Caco-2 (cell line): ENCODE measurements at regions not wholly inside any gene's neighbourhood (a gene's known extent, or its start where the extent isn't known, plus 50 kb on each side); places are given as distances from the start of the nearest gene placed in this dataset.

ENCODE experiments used
- BruUV-seq: library from RNA; stranded (reverse); fragments of 400-500 nt; replicated peaks from 2 replicates; lab custom pipeline; 2021; lab: Mats Ljungman, UMichigan
- CTCF ChIA-PET: fragments of 300-600 bp; sonication (Branson Sonifier 250); formaldehyde crosslinking; loops from one replicate; lab custom pipeline; 2022; ENCODE audit warnings: antibody characterized with exemption; lab: Charles Lee
- POLR2A ChIA-PET: fragments of 300-600 bp; sonication (Branson Sonifier 250); formaldehyde crosslinking; loops from one replicate; lab custom pipeline; 2022; ENCODE audit warnings: antibody characterized with exemption; lab: Charles Lee
- DNase-seq, 2 experiments: peaks; one replicate each; pipeline versions ENCODE4 v3.0.0 to v3.0.0-alpha.2; 2020 to 2022
- H3K27me3 ChIP-seq: replicated peaks from 2 replicates; pipeline ENCODE4 v1.6.0; 2011; ENCODE audit warnings: low read length; ENCODE audit not compliant: control insufficient read depth, insufficient read depth
- H3K36me3 ChIP-seq: 2 replicates; pipeline ENCODE4 v1.5.1; 2011; ENCODE audit warnings: low read length; ENCODE audit not compliant: control insufficient read depth, insufficient read depth
- H3K4me1 ChIP-seq: fragments of 250-450 bp; sonication (Bioruptor Pico); 2 replicates; pipeline ENCODE4 v1.5.1; 2020; ENCODE audit warnings: mild to moderate bottlenecking
- H3K4me3 ChIP-seq: 2 replicates; pipeline ENCODE4 v1.5.1; 2011; ENCODE audit warnings: low read depth, mild to moderate bottlenecking, control low read depth, low read length
- H3K9me3 ChIP-seq: fragments of 250-450 bp; sonication (Bioruptor Pico); 2 replicates; pipeline ENCODE4 v1.5.1; 2020; ENCODE audit warnings: mild to moderate bottlenecking, moderate library complexity
- H3K27ac Mint-ChIP-seq: one replicate; pipeline ENCODE4 v1.8.0; 2022; ENCODE audit warnings: mixed read lengths; ENCODE audit not compliant: unreplicated experiment
- H3K27me3 Mint-ChIP-seq: one replicate; pipeline ENCODE4 v1.8.0; 2022; ENCODE audit warnings: mixed read lengths; ENCODE audit not compliant: insufficient read depth, unreplicated experiment
- H3K36me3 Mint-ChIP-seq: one replicate; pipeline ENCODE4 v1.8.0; 2022; ENCODE audit warnings: mild to moderate bottlenecking, mixed read lengths; ENCODE audit not compliant: insufficient read depth, unreplicated experiment
- H3K4me1 Mint-ChIP-seq: one replicate; pipeline ENCODE4 v1.8.0; 2022; ENCODE audit warnings: low read depth, mixed read lengths; ENCODE audit not compliant: unreplicated experiment
- H3K4me3 Mint-ChIP-seq: one replicate; pipeline ENCODE4 v1.8.0; 2022; ENCODE audit warnings: mild to moderate bottlenecking, moderate library complexity, mixed read lengths; ENCODE audit not compliant: unreplicated experiment
- H3K9me3 Mint-ChIP-seq: one replicate; pipeline ENCODE4 v1.8.0; 2022; ENCODE audit warnings: mixed read lengths; ENCODE audit not compliant: unreplicated experiment
- CTCF ChIP-seq, 2 experiments: fragments of 200-600 bp in 1 of 2; IDR thresholded peaks; 1 replicate in 1 of 2; 2 replicates in 1 of 2; pipeline versions ENCODE4 v1.5.1 to v1.8.0; 2011 to 2022; ENCODE audit warnings: antibody characterized with exemption in 1 of 2, control low read depth in 1 of 2, inconsistent platforms in 1 of 2, low read depth in 1 of 2, low read length in 1 of 2, mild to moderate bottlenecking in 1 of 2, moderate library complexity in 1 of 2; ENCODE audit not compliant: insufficient read depth in 1 of 2, severe bottlenecking in 1 of 2, unreplicated experiment in 1 of 2
- intact Hi-C: fragments of 100-400 bp; cut with micrococcal nuclease; formaldehyde crosslinking; loops from one replicate; pipeline ENCODE4 v1.10.0; 2022; ENCODE audit not compliant: unreplicated experiment

- Histone ChIP-seq H3K9me3 (peaks cover 6% of the 10 kb centered on the region; the same call in 1 of the 2 replicates), H3K27me3 (no peaks in the 10 kb centered on the region), H3K4me1 (no peaks in the 10 kb centered on the region), H3K4me3 (no peak overlapping the region), H3K36me3 (no peaks in the 10 kb centered on the region)
- Mint-ChIP-seq H3K4me3 (no peak overlapping the region), H3K36me3 (no peaks in the 10 kb centered on the region), H3K9me3 (peaks cover 25% of the 10 kb centered on the region), H3K4me1 (no peaks in the 10 kb centered on the region), H3K27me3 (peaks cover 8% of the 10 kb centered on the region), H3K27ac (no peak overlapping the region)
- ChIA-PET POLR2A (no interaction called here), CTCF (no interaction called here)
- intact Hi-C loops: no loop called here
- TF ChIP-seq CTCF (IDR thresholded peaks at IDR 0.05; ENCODE audit: insufficient read depth in 1 of 2, low read depth in 1 of 2, low read length in 1 of 2, severe bottlenecking in 1 of 2, unreplicated experiment in 1 of 2): no peak
- no peak for DNase-seq
- no TSS peak for BruUV-seq
These were observed 201.5 kb upstream of the KIRREL3 start for GRCh38 chr11:127202105-127202504.

DNA sequence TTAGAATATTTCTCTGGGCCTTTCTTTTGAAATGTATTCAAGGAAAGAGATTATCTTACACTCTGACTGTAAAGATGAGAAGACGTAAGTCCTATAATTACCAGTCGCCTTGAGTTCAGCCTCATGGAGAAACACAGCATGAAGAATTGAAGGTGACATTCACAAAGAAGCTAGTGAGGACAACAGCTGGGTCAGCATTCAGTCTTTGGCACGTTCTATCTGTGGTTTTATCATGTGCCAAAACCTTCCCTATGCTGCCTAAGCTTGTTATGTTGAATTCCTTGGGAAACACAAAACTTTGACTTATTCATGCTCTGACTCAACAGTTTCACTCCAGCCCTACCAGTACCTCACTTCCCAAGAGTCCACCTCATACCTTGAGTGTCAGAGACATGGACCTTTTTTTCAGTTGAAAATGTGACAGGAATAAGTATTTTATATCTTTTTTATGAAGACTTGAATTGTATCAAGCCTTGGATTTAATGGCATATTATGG, 198.8 kb upstream of the KIRREL3 start:
- intact Hi-C loops: no loop called here

DNA sequence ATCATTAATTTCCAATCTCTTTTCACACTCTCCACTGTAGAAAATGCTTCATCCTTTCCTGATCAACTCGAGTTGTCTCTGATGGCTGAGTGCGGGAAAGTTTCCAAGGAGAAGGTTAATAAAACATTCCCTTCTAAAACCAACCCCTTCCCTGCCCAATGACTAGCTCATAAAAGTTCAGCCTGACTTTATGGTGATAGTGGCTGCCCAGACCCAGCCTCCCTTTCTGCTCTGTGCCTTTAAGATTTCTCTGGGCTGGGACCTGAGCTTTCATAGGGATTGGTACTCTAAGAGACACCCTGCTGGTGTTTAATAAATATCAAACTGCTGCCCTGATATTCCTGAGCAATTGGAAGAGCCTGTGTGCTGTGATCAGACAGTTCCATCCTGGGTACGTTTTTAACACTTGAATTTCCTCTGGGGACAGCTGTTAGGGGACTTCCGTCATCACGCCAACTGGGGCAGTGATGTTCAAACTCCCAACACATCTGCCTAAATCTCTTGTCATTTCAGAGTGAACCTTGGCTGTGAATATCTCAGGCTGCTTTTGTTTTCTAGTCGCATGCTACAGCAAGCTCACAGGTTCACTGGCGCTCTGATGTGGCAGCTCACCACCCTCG, 195.0 kb upstream of the KIRREL3 start:
- DNase-seq: no peak
- peaks cover 19% of the 10 kb centered on the region for H3K27me3 Mint-ChIP-seq
- H3K9me3 ChIP-seq: no peaks in the 10 kb centered on the region
- TF ChIP-seq CTCF (IDR thresholded peaks at IDR 0.05; ENCODE audit: insufficient read depth in 1 of 2, low read depth in 1 of 2, low read length in 1 of 2, severe bottlenecking in 1 of 2, unreplicated experiment in 1 of 2): no peak
- no peaks in the 10 kb centered on the region for H3K36me3 Mint-ChIP-seq
- no peak overlapping the region for H3K4me3 ChIP-seq
- CTCF ChIA-PET: no interaction called here
- intact Hi-C loops: no loop called here
- POLR2A ChIA-PET: no interaction called here
- no peaks in the 10 kb centered on the region for H3K36me3 ChIP-seq
- H3K27me3 ChIP-seq: no peaks in the 10 kb centered on the region
- H3K27ac Mint-ChIP-seq: no peak overlapping the region
- H3K4me3 Mint-ChIP-seq: no peak overlapping the region
- no TSS peak for BruUV-seq
- no peaks in the 10 kb centered on the region for H3K9me3 Mint-ChIP-seq
- no peaks in the 10 kb centered on the region for H3K4me1 Mint-ChIP-seq
- no peaks in the 10 kb centered on the region for H3K4me1 ChIP-seq

More for the DNA sequence above, 198.8 kb upstream of the KIRREL3 start:
- no peaks in the 10 kb centered on the region for H3K36me3 Mint-ChIP-seq
- Histone ChIP-seq H3K4me1 (no peaks in the 10 kb centered on the region), H3K4me3 (no peak overlapping the region), H3K36me3 (no peaks in the 10 kb centered on the region), H3K27me3 (no peaks in the 10 kb centered on the region), H3K9me3 (peaks cover 6% of the 10 kb centered on the region; the same call in 1 of the 2 replicates)
- H3K27me3 Mint-ChIP-seq: peaks cover 22% of the 10 kb centered on the region
- H3K4me1 Mint-ChIP-seq: no peaks in the 10 kb centered on the region
- H3K4me3 Mint-ChIP-seq: no peak overlapping the region
- ChIA-PET CTCF (no interaction called here), POLR2A (no interaction called here)
- H3K9me3 Mint-ChIP-seq: peaks cover 14% of the 10 kb centered on the region
- no TSS peak for BruUV-seq
- no peak overlapping the region for H3K27ac Mint-ChIP-seq
- TF ChIP-seq CTCF (IDR thresholded peaks at IDR 0.05; ENCODE audit: insufficient read depth in 1 of 2, low read depth in 1 of 2, low read length in 1 of 2, severe bottlenecking in 1 of 2, unreplicated experiment in 1 of 2): no peak
- DNase-seq: no peak
